ENCODE measurements at regions not wholly inside any gene's neighbourhood (a gene's known extent, or its start where the extent isn't known, plus 50 kb on each side); places are given as distances from the start of the nearest gene placed in this dataset.

- intact Hi-C loops (cut with DNase I), result no loop called here
- Histone ChIP-seq H3K27ac (ENCODE audit: low read length) (no peak overlapping the region), H3K4me3 (ENCODE audit: low read length) (no peak overlapping the region), H3K27me3 (ENCODE audit: control insufficient read depth, insufficient read depth) (no peaks in the 10 kb centered on the region), H3K4me1 (ENCODE audit: control insufficient read depth, insufficient read depth, low read length) (no peaks in the 10 kb centered on the region), H3K9me3 (ENCODE audit: control insufficient read depth, low read length) (no peaks in the 10 kb centered on the region)
- WGBS, result 89% methylated on average over 30 of the region's 30 CpGs
- ATAC-seq (no peak), DNase-seq (peak in 2 of 3 donors; percentile 3 to 15)
Observed at GRCh38 chr1:2860476-2861142, 59.1 kb upstream of the TTC34 start.

- Histone ChIP-seq H3K4me3 (ENCODE audit: low read length) (no peak overlapping the region), H3K4me1 (ENCODE audit: control insufficient read depth, insufficient read depth, low read length) (no peaks in the 10 kb centered on the region), H3K27ac (ENCODE audit: low read length) (no peak overlapping the region), H3K27me3 (ENCODE audit: control insufficient read depth, insufficient read depth) (no peaks in the 10 kb centered on the region), H3K9me3 (ENCODE audit: control insufficient read depth, low read length) (no peaks in the 10 kb centered on the region)
- 82% methylated on average over 19 of the region's 19 CpGs for WGBS
- intact Hi-C loops (cut with DNase I), result no loop called here
- ATAC-seq (no peak), DNase-seq (peak in 1 of 3 donors; percentile 8)
Observed at GRCh38 chr1:2861143-2861987, 59.9 kb upstream of the TTC34 start.

- Histone ChIP-seq H3K4me1 (ENCODE audit: control insufficient read depth, insufficient read depth, low read length) (no peaks in the 10 kb centered on the region), H3K27ac (ENCODE audit: low read length) (no peak overlapping the region), H3K27me3 (ENCODE audit: control insufficient read depth, insufficient read depth) (no peaks in the 10 kb centered on the region), H3K9me3 (ENCODE audit: control insufficient read depth, low read length) (no peaks in the 10 kb centered on the region), H3K4me3 (ENCODE audit: low read length) (no peak overlapping the region)
- ATAC-seq (no peak), DNase-seq (no peak)
- 69% methylated on average over 35 of the region's 35 CpGs for WGBS
- intact Hi-C loops (cut with DNase I), result no loop called here
Observed at GRCh38 chr1:2861988-2862813, 60.7 kb upstream of the TTC34 start.

GRCh38 chr1:2862814-2863647, 61.5 kb upstream of the TTC34 start:
- no peaks in the 10 kb centered on the region for H3K4me1 ChIP-seq (ENCODE audit: control insufficient read depth, insufficient read depth, low read length)
- intact Hi-C loops (cut with DNase I), result no loop called here
- no peak overlapping the region for H3K27ac ChIP-seq (ENCODE audit: low read length)
- DNase-seq (peak in 2 of 3 donors; percentile 3 to 11), ATAC-seq (no peak)
- WGBS, result 82% methylated on average over 22 of the region's 22 CpGs
- H3K27me3 ChIP-seq (ENCODE audit: control insufficient read depth, insufficient read depth), result no peaks in the 10 kb centered on the region
- H3K4me3 ChIP-seq (ENCODE audit: low read length), result no peak overlapping the region
- H3K9me3 ChIP-seq (ENCODE audit: control insufficient read depth, low read length), result no peaks in the 10 kb centered on the region

- WGBS, result 26% methylated on average over 12 of the region's 12 CpGs
- ATAC-seq (no peak), DNase-seq (peak; percentile 7 to 57 (median 30))
- H3K27ac ChIP-seq (ENCODE audit: low read length), result no peak overlapping the region
- H3K4me1 ChIP-seq (ENCODE audit: control insufficient read depth, insufficient read depth, low read length), result no peaks in the 10 kb centered on the region
- intact Hi-C loops (cut with DNase I), result no loop called here
- no peak overlapping the region for H3K4me3 ChIP-seq (ENCODE audit: low read length)
- no peaks in the 10 kb centered on the region for H3K27me3 ChIP-seq (ENCODE audit: control insufficient read depth, insufficient read depth)
- H3K9me3 ChIP-seq (ENCODE audit: control insufficient read depth, low read length), result no peaks in the 10 kb centered on the region
Observed at GRCh38 chr1:2863648-2863963, 62.1 kb upstream of the TTC34 start.

- peak; percentile 6 to 42 (median 39) for DNase-seq
- no peaks in the 10 kb centered on the region for H3K4me1 ChIP-seq (ENCODE audit: control insufficient read depth, insufficient read depth, low read length)
- no peak for ATAC-seq
- H3K4me3 ChIP-seq (ENCODE audit: low read length), result no peak overlapping the region
- no peaks in the 10 kb centered on the region for H3K27me3 ChIP-seq (ENCODE audit: control insufficient read depth, insufficient read depth)
- intact Hi-C loops (cut with DNase I), result no loop called here
- WGBS, result 57% methylated on average over 29 of the region's 29 CpGs
- no peak overlapping the region for H3K27ac ChIP-seq (ENCODE audit: low read length)
- H3K9me3 ChIP-seq (ENCODE audit: control insufficient read depth, low read length), result no peaks in the 10 kb centered on the region
Observed at GRCh38 chr1:2864203-2864905, 62.9 kb upstream of the TTC34 start.

GRCh38 chr1:2865000-2865399, 63.5 kb upstream of the TTC34 start:
- ATAC-seq, result no peak
- no peak overlapping the region for H3K27ac ChIP-seq (ENCODE audit: low read length)
- H3K27me3 ChIP-seq (ENCODE audit: control insufficient read depth, insufficient read depth), result no peaks in the 10 kb centered on the region
- 84% methylated on average over 9 of the region's 9 CpGs for WGBS
- no peaks in the 10 kb centered on the region for H3K4me1 ChIP-seq (ENCODE audit: control insufficient read depth, insufficient read depth, low read length)
- DNase-seq, result peak in 2 of 3 donors; percentile 25 to 61
- H3K9me3 ChIP-seq (ENCODE audit: control insufficient read depth, low read length), result no peaks in the 10 kb centered on the region
- intact Hi-C loops (cut with DNase I), result no loop called here
- no peak overlapping the region for H3K4me3 ChIP-seq (ENCODE audit: low read length)

GRCh38 chr1:2865571-2866421, 64.3 kb upstream of the TTC34 start:
- DNase-seq, result peak in 2 of 3 donors; percentile 20 to 33
- no peaks in the 10 kb centered on the region for H3K4me1 ChIP-seq (ENCODE audit: control insufficient read depth, insufficient read depth, low read length)
- no peaks in the 10 kb centered on the region for H3K27me3 ChIP-seq (ENCODE audit: control insufficient read depth, insufficient read depth)
- no peak overlapping the region for H3K4me3 ChIP-seq (ENCODE audit: low read length)
- ATAC-seq, result no peak
- intact Hi-C loops (cut with DNase I), result no loop called here
- no peaks in the 10 kb centered on the region for H3K9me3 ChIP-seq (ENCODE audit: control insufficient read depth, low read length)
- 65% methylated on average over 28 of the region's 28 CpGs for WGBS
- H3K27ac ChIP-seq (ENCODE audit: low read length), result no peak overlapping the region

- ATAC-seq (no peak), DNase-seq (peak; percentile 6 to 40 (median 33))
- WGBS, result 67% methylated on average over 26 of the region's 26 CpGs
- H3K4me1 ChIP-seq (ENCODE audit: control insufficient read depth, insufficient read depth, low read length), result no peaks in the 10 kb centered on the region
- H3K27ac ChIP-seq (ENCODE audit: low read length), result no peak overlapping the region
- H3K9me3 ChIP-seq (ENCODE audit: control insufficient read depth, low read length), result peaks cover 5% of the 10 kb centered on the region
- H3K4me3 ChIP-seq (ENCODE audit: low read length), result no peak overlapping the region
- no peaks in the 10 kb centered on the region for H3K27me3 ChIP-seq (ENCODE audit: control insufficient read depth, insufficient read depth)
- intact Hi-C loops (cut with DNase I), result no loop called here
Observed at GRCh38 chr1:2866422-2867086, 65.1 kb upstream of the TTC34 start.

Data from right cardiac atrium (tissue), 5 donors.